Esophagus squamous epithelium (tissue), 4 donors: ENCODE measurements at regions not wholly inside any gene's neighbourhood (a gene's known extent, or its start where the extent isn't known, plus 50 kb on each side); places are given as distances from the start of the nearest gene placed in this dataset.

Experiments
- POLR2A ChIP-seq, 4 donors: fragments of 450-650 bp; IDR thresholded peaks; one replicate each; pipeline ENCODE4 v1.6.1; 2017; ENCODE audit warnings: antibody characterized with exemption in 4 of 4, mild to moderate bottlenecking in 4 of 4, moderate library complexity in 3 of 4
- TF ChIP-seq, protein P1 (sequence below), 6 experiments: fragments of 450-650 bp in 4 of 6; fragments of 200-600 bp in 2 of 6; sonication (generic) in 2 of 6; IDR thresholded peaks; one replicate each; pipeline ENCODE4 v1.5.1; 2016 to 2019; ENCODE audit warnings: antibody characterized with exemption in 6 of 6, mild to moderate bottlenecking in 4 of 6, moderate library complexity in 4 of 6

DNA sequence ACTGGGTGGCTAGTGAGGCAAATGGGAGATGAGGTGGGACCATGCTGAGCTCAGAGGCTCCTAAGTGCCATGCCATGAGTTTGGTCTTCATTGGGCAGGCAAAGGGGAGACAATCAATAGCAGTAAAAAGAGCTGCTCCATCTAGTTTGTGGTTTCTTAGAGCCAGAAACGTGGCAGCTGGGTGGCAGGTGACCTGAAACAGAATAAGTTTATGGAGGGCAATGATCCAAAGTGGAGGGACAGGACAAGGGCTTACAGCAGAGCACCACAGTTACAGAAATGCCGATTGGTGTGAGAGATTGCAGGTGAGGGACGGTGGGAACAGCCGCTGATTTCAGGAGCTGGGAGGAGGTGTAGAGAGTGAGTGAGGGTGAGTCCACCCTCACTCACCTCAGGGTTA lies 237.0 kb downstream of the LPIN1 start:
- TF ChIP-seq POLR2A (IDR thresholded peaks at IDR 0.05), result no peak
- TF ChIP-seq, protein P1, sequence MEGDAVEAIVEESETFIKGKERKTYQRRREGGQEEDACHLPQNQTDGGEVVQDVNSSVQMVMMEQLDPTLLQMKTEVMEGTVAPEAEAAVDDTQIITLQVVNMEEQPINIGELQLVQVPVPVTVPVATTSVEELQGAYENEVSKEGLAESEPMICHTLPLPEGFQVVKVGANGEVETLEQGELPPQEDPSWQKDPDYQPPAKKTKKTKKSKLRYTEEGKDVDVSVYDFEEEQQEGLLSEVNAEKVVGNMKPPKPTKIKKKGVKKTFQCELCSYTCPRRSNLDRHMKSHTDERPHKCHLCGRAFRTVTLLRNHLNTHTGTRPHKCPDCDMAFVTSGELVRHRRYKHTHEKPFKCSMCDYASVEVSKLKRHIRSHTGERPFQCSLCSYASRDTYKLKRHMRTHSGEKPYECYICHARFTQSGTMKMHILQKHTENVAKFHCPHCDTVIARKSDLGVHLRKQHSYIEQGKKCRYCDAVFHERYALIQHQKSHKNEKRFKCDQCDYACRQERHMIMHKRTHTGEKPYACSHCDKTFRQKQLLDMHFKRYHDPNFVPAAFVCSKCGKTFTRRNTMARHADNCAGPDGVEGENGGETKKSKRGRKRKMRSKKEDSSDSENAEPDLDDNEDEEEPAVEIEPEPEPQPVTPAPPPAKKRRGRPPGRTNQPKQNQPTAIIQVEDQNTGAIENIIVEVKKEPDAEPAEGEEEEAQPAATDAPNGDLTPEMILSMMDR (IDR thresholded peaks at IDR 0.05), result no peak
